Loucy (cell line): ENCODE measurements at regions not wholly inside any gene's neighbourhood (a gene's known extent, or its start where the extent isn't known, plus 50 kb on each side); places are given as distances from the start of the nearest gene placed in this dataset.

Source experiments
- H2AFZ ChIP-seq: fragments of 200-600 bp; sonication (generic); 2 replicates; pipeline ENCODE4 v1.6.0; 2016; ENCODE audit warnings: antibody characterized with exemption, mild to moderate bottlenecking, low read length, moderate library complexity
- H3F3A ChIP-seq: fragments of 200-600 bp; 2 replicates; pipeline ENCODE4 v1.6.0; 2016; ENCODE audit warnings: antibody characterized with exemption, low read depth, mild to moderate bottlenecking
- H3K27me3 ChIP-seq: fragments of 200-600 bp; sonication (generic); 2 replicates; pipeline ENCODE4 v1.6.1; 2014; ENCODE audit warnings: low read length, mild to moderate bottlenecking; ENCODE audit not compliant: insufficient read depth, poor library complexity, severe bottlenecking
- H3K36me3 ChIP-seq: fragments of 200-600 bp; sonication (generic); 2 replicates; pipeline ENCODE4 v1.6.1; 2016; ENCODE audit warnings: low read length; ENCODE audit not compliant: insufficient read depth
- H3K4me1 ChIP-seq: fragments of 200-600 bp; sonication (generic); 2 replicates; pipeline ENCODE4 v1.5.1; 2014; ENCODE audit warnings: low read length, mild to moderate bottlenecking; ENCODE audit not compliant: insufficient read depth, poor library complexity, severe bottlenecking
- H3K4me2 ChIP-seq: fragments of 200-600 bp; sonication (generic); 2 replicates; pipeline ENCODE4 v1.6.0; 2014; ENCODE audit warnings: antibody characterized with exemption, low read length, low read depth, mild to moderate bottlenecking; ENCODE audit not compliant: poor library complexity, severe bottlenecking
- H3K4me3 ChIP-seq: fragments of 200-600 bp; sonication (generic); 2 replicates; pipeline ENCODE4 v1.5.1; 2014; ENCODE audit warnings: low read length, mild to moderate bottlenecking, mixed read lengths; ENCODE audit not compliant: poor library complexity, severe bottlenecking
- H3K79me2 ChIP-seq: fragments of 200-600 bp; sonication (generic); 2 replicates; pipeline ENCODE4 v1.6.1; 2014; ENCODE audit warnings: low read length; ENCODE audit not compliant: insufficient read depth
- H3K9ac ChIP-seq: fragments of 200-600 bp; sonication (generic); 2 replicates; pipeline ENCODE4 v1.6.0; 2014; ENCODE audit warnings: mild to moderate bottlenecking, low read depth, low read length, moderate library complexity; ENCODE audit not compliant: poor library complexity, severe bottlenecking
- H3K9me2 ChIP-seq: fragments of 200-600 bp; sonication (generic); replicated peaks from 2 replicates; pipeline ENCODE4 v1.6.1; 2016; ENCODE audit warnings: low read depth, low read length, mixed read lengths
- H3K9me3 ChIP-seq: fragments of 200-600 bp; sonication (generic); 2 replicates; pipeline ENCODE4 v1.6.1; 2014; ENCODE audit warnings: mild to moderate bottlenecking, antibody characterized with exemption, low read length, low read depth; ENCODE audit not compliant: insufficient read depth
- H4K20me1 ChIP-seq: fragments of 200-600 bp; sonication (generic); 2 replicates; pipeline ENCODE4 v1.6.0; 2014; ENCODE audit warnings: antibody characterized with exemption, low read length, mild to moderate bottlenecking; ENCODE audit not compliant: insufficient read depth, poor library complexity, severe bottlenecking
- EZH2phosphoT487 ChIP-seq: fragments of 200-600 bp; IDR thresholded peaks from 2 replicates; pipeline ENCODE4 v1.6.1; 2018; ENCODE audit warnings: antibody characterized with exemption, mild to moderate bottlenecking, moderate library complexity, borderline replicate concordance
- TF ChIP-seq, protein P1 (sequence below): fragments of 200-600 bp; sonication (generic); conservative IDR thresholded peaks from 2 replicates; pipeline ENCODE4 v1.5.1; 2014; ENCODE audit warnings: mild to moderate bottlenecking, antibody characterized with exemption, low read length

DNA sequence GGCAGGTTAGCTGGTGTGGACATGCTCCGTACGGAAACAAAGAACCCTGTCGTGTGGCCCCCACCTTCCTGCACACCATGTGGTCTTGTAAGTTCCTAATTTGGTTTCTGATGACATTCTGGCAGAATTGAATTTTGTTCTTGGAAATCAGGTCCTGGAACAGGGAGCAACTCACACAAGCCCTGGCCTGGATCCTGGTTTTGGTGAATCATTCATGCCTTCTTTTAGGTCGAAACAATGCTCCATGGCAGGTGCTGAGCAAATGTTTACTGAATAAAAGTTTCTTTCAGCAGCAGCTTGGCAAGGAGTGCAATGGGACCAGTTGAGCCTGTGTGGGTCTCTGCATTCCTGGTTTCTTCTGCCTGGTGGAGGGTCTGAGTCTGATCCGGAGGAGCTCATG, 978.4 kb downstream of the BCL11B start:
- TF ChIP-seq, protein P1, sequence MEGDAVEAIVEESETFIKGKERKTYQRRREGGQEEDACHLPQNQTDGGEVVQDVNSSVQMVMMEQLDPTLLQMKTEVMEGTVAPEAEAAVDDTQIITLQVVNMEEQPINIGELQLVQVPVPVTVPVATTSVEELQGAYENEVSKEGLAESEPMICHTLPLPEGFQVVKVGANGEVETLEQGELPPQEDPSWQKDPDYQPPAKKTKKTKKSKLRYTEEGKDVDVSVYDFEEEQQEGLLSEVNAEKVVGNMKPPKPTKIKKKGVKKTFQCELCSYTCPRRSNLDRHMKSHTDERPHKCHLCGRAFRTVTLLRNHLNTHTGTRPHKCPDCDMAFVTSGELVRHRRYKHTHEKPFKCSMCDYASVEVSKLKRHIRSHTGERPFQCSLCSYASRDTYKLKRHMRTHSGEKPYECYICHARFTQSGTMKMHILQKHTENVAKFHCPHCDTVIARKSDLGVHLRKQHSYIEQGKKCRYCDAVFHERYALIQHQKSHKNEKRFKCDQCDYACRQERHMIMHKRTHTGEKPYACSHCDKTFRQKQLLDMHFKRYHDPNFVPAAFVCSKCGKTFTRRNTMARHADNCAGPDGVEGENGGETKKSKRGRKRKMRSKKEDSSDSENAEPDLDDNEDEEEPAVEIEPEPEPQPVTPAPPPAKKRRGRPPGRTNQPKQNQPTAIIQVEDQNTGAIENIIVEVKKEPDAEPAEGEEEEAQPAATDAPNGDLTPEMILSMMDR, result no peak
- TF ChIP-seq EZH2phosphoT487, result no peak
- no peak overlapping the region for H3K4me2 ChIP-seq
- H3K27me3 ChIP-seq, result no peaks in the 10 kb centered on the region
- H3K36me3 ChIP-seq, result no peaks in the 10 kb centered on the region
- no peaks in the 10 kb centered on the region for H3K9me2 ChIP-seq
- H3K9me3 ChIP-seq, result no peaks in the 10 kb centered on the region
- H3F3A ChIP-seq, result no peaks in the 10 kb centered on the region
- H3K9ac ChIP-seq, result no peak overlapping the region
- no peak overlapping the region for H3K4me3 ChIP-seq
- H3K4me1 ChIP-seq, result no peaks in the 10 kb centered on the region
- no peaks in the 10 kb centered on the region for H3K79me2 ChIP-seq
- H4K20me1 ChIP-seq, result no peaks in the 10 kb centered on the region
- H2AFZ ChIP-seq, result no peak overlapping the region

DNA sequence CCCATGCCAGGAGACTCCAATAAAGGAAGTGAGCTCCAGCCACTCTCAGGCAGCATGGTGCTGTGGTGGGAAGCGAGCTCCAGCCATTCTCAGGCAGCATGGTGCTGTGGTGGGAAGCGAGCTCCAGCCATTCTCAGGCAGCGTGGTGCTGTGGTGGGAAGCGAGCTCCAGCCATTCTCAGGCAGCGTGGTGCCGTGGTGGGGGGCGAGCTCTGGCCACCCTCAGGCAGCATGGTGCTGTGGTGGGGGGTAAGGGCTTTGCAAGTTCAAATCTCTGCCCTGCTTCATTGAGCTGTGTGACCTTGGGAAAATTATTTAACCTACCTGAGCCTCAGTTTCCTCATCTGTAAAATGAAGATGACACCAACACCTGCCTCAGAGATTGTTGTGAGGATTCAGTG, 975.1 kb downstream of the BCL11B start:
- no peaks in the 10 kb centered on the region for H3K27me3 ChIP-seq
- H4K20me1 ChIP-seq, result no peaks in the 10 kb centered on the region
- H3K4me2 ChIP-seq, result no peak overlapping the region
- no peaks in the 10 kb centered on the region for H3K36me3 ChIP-seq
- TF ChIP-seq EZH2phosphoT487, result no peak
- TF ChIP-seq, protein P1, result no peak
- H3K9ac ChIP-seq, result no peak overlapping the region
- H3K9me2 ChIP-seq, result no peaks in the 10 kb centered on the region
- H3K79me2 ChIP-seq, result no peaks in the 10 kb centered on the region
- H3K9me3 ChIP-seq, result no peaks in the 10 kb centered on the region
- no peaks in the 10 kb centered on the region for H3K4me1 ChIP-seq
- no peaks in the 10 kb centered on the region for H3F3A ChIP-seq
- H2AFZ ChIP-seq, result no peak overlapping the region
- no peak overlapping the region for H3K4me3 ChIP-seq

DNA sequence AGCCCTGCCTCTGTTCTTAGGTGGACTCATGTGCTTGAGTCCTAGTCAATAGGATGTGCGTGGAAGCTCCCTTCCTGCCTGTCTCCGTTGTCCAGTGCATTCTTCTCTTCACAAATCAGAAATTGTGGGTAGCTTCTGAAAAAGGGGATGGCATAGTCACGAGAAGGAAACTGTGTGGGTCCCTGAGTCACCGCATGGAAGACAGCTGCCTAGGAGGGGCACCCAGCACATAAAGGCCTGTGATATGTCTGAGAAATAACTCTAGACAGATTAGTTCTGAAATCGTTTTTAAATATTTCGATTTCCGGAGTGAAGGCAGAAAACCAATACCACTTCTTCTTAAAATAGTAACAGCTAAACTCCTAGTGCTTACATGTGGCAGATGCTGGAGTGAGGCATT, 974.4 kb downstream of the BCL11B start:
- no peak overlapping the region for H3K4me2 ChIP-seq
- no peaks in the 10 kb centered on the region for H3K36me3 ChIP-seq
- no peaks in the 10 kb centered on the region for H3K4me1 ChIP-seq
- no peaks in the 10 kb centered on the region for H3K27me3 ChIP-seq
- H2AFZ ChIP-seq, result no peak overlapping the region
- no peaks in the 10 kb centered on the region for H3K9me2 ChIP-seq
- TF ChIP-seq EZH2phosphoT487, result no peak
- TF ChIP-seq, protein P1, result no peak
- H3K9ac ChIP-seq, result no peak overlapping the region
- H3F3A ChIP-seq, result no peaks in the 10 kb centered on the region
- H3K9me3 ChIP-seq, result no peaks in the 10 kb centered on the region
- no peaks in the 10 kb centered on the region for H3K79me2 ChIP-seq
- H4K20me1 ChIP-seq, result no peaks in the 10 kb centered on the region
- H3K4me3 ChIP-seq, result no peak overlapping the region
